B cell (primary cell): ENCODE measurements at regions not wholly inside any gene's neighbourhood (a gene's known extent, or its start where the extent isn't known, plus 50 kb on each side); places are given as distances from the start of the nearest gene placed in this dataset.
"Not testable (repeated sequence)": the region's sequence is repeated elsewhere in the genome, so short reads cannot be mapped to it uniquely, and the experiment has no call there.

ENCODE experiments used
- ATAC-seq: fragments of 200-7000 bp; cut with Tn5 transposase; one replicate; pipeline ENCODE4 v1.10.0; 2021; ENCODE audit warnings: low read depth, mild to moderate bottlenecking, moderate number of reproducible peaks, moderate library complexity
- CTCF ChIA-PET: fragments of 350-600 bp; sonication (Branson Sonifier 250); formaldehyde crosslinking; loops from one replicate; lab custom pipeline; 2021; ENCODE audit warnings: antibody characterized with exemption, inconsistent platforms; lab: Charles Lee
- POLR2A ChIA-PET: fragments of 350-600 bp; sonication (Branson Sonifier 250); formaldehyde crosslinking; loops from one replicate; lab custom pipeline; 2021; ENCODE audit warnings: antibody characterized with exemption; lab: Charles Lee
- DNase-seq: peaks from one replicate; pipeline ENCODE4 v3.0.0; 2013
- H2AFZ ChIP-seq: 2 replicates; pipeline ENCODE4 v1.6.1; 2012; ENCODE audit warnings: mild to moderate bottlenecking, low read depth, low read length; ENCODE audit not compliant: insufficient read depth, poor library complexity, severe bottlenecking
- H3K27ac ChIP-seq, 2 donors: 1 replicate in 1 of 2; 2 replicates in 1 of 2; pipeline ENCODE4 v1.5.1; 2012 to 2013; ENCODE audit warnings: low read length in 2 of 2, mild to moderate bottlenecking in 2 of 2, moderate library complexity in 1 of 2
- H3K27me3 ChIP-seq, 4 experiments: fragments of 200-600 bp in 1 of 4; sonication (generic) in 1 of 4; replicated peaks in 1 of 4; 1 replicate in 2 of 4; 2 replicates in 2 of 4; pipeline versions ENCODE4 v1.6.1 to v1.7.0; 2013 to 2016; ENCODE audit warnings: low read length in 3 of 4, mild to moderate bottlenecking in 2 of 4, mixed read lengths in 1 of 4, moderate library complexity in 1 of 4; ENCODE audit not compliant: insufficient read depth in 4 of 4, control insufficient read depth in 3 of 4; ENCODE audit errors: control extremely low read depth in 1 of 4
- H3K36me3 ChIP-seq, 2 experiments: replicated peaks in 1 of 2; 1 replicate in 1 of 2; 2 replicates in 1 of 2; pipeline versions ENCODE4 v1.6.1 to v1.7.1; 2013; ENCODE audit warnings: low read length in 1 of 2; ENCODE audit not compliant: insufficient read depth in 2 of 2, control insufficient read depth in 1 of 2; ENCODE audit errors: control extremely low read depth in 1 of 2, extremely low read depth in 1 of 2
- H3K4me1 ChIP-seq, 2 donors: fragments of 200-600 bp in 1 of 2; sonication (generic) in 1 of 2; 1 replicate in 1 of 2; 2 replicates in 1 of 2; pipeline versions ENCODE4 v1.5.1 to v1.6.1; 2013 to 2017; ENCODE audit warnings: low read length in 2 of 2; ENCODE audit not compliant: control insufficient read depth in 2 of 2, insufficient read depth in 2 of 2
- H3K4me2 ChIP-seq: replicated peaks from 2 replicates; pipeline ENCODE3; 2012; ENCODE audit warnings: mild to moderate bottlenecking, low read depth, low read length; ENCODE audit not compliant: poor library complexity, severe bottlenecking
- H3K4me3 ChIP-seq, 5 experiments: fragments of 200-600 bp in 1 of 5; sonication (generic) in 1 of 5; 1 replicate in 3 of 5; 2 replicates in 2 of 5; pipeline versions ENCODE4 v1.5.1 to v1.7.0; 2011 to 2016; ENCODE audit warnings: low read length in 4 of 5, mild to moderate bottlenecking in 4 of 5, low read depth in 2 of 5, control low read depth in 1 of 5, moderate library complexity in 1 of 5; ENCODE audit not compliant: insufficient read depth in 1 of 5; ENCODE audit errors: control extremely low read depth in 1 of 5, extremely low read depth in 1 of 5
- H3K79me2 ChIP-seq: fragments of 200-600 bp; sonication (generic); one replicate; pipeline ENCODE4 v1.6.0; 2016; ENCODE audit warnings: low read length; ENCODE audit not compliant: control insufficient read depth, insufficient read depth
- H3K9ac ChIP-seq: fragments of 200-600 bp; sonication (generic); 2 replicates; pipeline ENCODE4 v1.6.1; 2017; ENCODE audit warnings: mild to moderate bottlenecking, low read length, moderate library complexity
- H3K9me3 ChIP-seq, 3 donors: one replicate each; pipeline versions ENCODE4 v1.6.1 to v1.7.1; 2013; ENCODE audit warnings: low read length in 2 of 3; ENCODE audit not compliant: control insufficient read depth in 2 of 3, insufficient read depth in 1 of 3; ENCODE audit errors: control extremely low read depth in 1 of 3
- H4K20me1 ChIP-seq: 2 replicates; pipeline ENCODE4 v1.6.0; 2012; ENCODE audit warnings: mild to moderate bottlenecking, low read length; ENCODE audit not compliant: insufficient read depth, control insufficient read depth, poor library complexity, severe bottlenecking
- H3K27ac Mint-ChIP-seq: one replicate; pipeline ENCODE4 v1.8.0; 2021; ENCODE audit warnings: mixed read lengths
- H3K27me3 Mint-ChIP-seq: one replicate; pipeline ENCODE4 v1.8.0; 2021; ENCODE audit warnings: mixed read lengths
- H3K4me1 Mint-ChIP-seq: one replicate; pipeline ENCODE4 v1.8.0; 2021; ENCODE audit warnings: mixed read lengths
- H3K4me3 Mint-ChIP-seq: one replicate; pipeline ENCODE4 v1.8.0; 2021; ENCODE audit warnings: mixed read lengths
- H3K9me3 Mint-ChIP-seq: one replicate; pipeline ENCODE4 v1.8.0; 2022; ENCODE audit warnings: mixed read lengths; ENCODE audit not compliant: insufficient read depth
- EZH2 ChIP-seq: IDR thresholded peaks from 2 replicates; pipeline ENCODE4 v1.6.1; 2012; ENCODE audit warnings: borderline replicate concordance, low read depth, mild to moderate bottlenecking, moderate library complexity, low read length; ENCODE audit not compliant: insufficient read depth, poor library complexity, severe bottlenecking
- WGBS: methylation state at CpG from one replicate; pipeline ENCODE4 v1.1.5; 2013; ENCODE audit warnings: missing lambda C conversion rate; ENCODE audit not compliant: insufficient coverage; 5-methylcytosine and 5-hydroxymethylcytosine counted together
- intact Hi-C: fragments of 100-400 bp; cut with micrococcal nuclease; formaldehyde crosslinking; loops from one replicate; pipeline ENCODE4 v1.10.0; 2022
- TF ChIP-seq, protein P1 (sequence below): fragments of 200-600 bp; IDR thresholded peaks from one replicate; pipeline ENCODE4 v1.8.0; 2022; ENCODE audit warnings: antibody characterized with exemption, mild to moderate bottlenecking

DNA sequence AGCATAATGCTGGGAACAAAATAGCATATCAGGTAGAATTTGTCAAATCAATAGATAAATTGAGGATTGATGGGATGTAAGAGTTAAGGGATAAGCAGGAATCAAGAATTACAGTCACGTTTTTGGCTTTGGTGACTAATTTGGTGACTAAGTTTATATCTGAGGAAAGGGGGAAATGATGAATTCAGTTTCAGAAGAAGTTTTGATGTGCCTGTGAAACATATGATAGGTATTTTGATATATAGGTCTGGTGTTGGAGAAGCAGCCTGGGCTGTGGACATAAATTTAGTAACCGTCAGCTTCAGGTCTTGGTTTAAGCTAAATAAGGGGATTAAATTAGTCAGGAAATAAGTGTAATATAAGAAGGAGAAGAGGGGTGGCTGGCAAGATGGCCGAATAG is 79.0 kb upstream of the EDA2R start:
- H3K4me3 ChIP-seq, result no peak overlapping the region
- POLR2A ChIA-PET, result no interaction called here
- TF ChIP-seq, protein P1, sequence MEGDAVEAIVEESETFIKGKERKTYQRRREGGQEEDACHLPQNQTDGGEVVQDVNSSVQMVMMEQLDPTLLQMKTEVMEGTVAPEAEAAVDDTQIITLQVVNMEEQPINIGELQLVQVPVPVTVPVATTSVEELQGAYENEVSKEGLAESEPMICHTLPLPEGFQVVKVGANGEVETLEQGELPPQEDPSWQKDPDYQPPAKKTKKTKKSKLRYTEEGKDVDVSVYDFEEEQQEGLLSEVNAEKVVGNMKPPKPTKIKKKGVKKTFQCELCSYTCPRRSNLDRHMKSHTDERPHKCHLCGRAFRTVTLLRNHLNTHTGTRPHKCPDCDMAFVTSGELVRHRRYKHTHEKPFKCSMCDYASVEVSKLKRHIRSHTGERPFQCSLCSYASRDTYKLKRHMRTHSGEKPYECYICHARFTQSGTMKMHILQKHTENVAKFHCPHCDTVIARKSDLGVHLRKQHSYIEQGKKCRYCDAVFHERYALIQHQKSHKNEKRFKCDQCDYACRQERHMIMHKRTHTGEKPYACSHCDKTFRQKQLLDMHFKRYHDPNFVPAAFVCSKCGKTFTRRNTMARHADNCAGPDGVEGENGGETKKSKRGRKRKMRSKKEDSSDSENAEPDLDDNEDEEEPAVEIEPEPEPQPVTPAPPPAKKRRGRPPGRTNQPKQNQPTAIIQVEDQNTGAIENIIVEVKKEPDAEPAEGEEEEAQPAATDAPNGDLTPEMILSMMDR, result no peak
- TF ChIP-seq EZH2, result no peak
- WGBS, result 75% methylated on average over 1 of the region's 3 CpGs
- Mint-ChIP-seq H3K4me1 (no peaks in the 10 kb centered on the region), H3K27ac (no peak overlapping the region), H3K4me3 (no peak overlapping the region), H3K27me3 (peaks cover 8% of the 10 kb centered on the region), H3K9me3 (peaks cover 2% of the 10 kb centered on the region)
- no peaks in the 10 kb centered on the region for H3K27me3 ChIP-seq
- DNase-seq (no peak), ATAC-seq (no peak)
- no peak overlapping the region for H3K27ac ChIP-seq
- no peaks in the 10 kb centered on the region for H3K79me2 ChIP-seq
- no peaks in the 10 kb centered on the region for H3K9me3 ChIP-seq
- H3K4me1 ChIP-seq, result no peaks in the 10 kb centered on the region
- no peak overlapping the region for H2AFZ ChIP-seq
- intact Hi-C loops, result no loop called here
- H4K20me1 ChIP-seq, result no peaks in the 10 kb centered on the region
- no peaks in the 10 kb centered on the region for H3K36me3 ChIP-seq
- H3K9ac ChIP-seq, result no peak overlapping the region
- CTCF ChIA-PET, result no interaction called here
- H3K4me2 ChIP-seq, result no peak overlapping the region

DNA sequence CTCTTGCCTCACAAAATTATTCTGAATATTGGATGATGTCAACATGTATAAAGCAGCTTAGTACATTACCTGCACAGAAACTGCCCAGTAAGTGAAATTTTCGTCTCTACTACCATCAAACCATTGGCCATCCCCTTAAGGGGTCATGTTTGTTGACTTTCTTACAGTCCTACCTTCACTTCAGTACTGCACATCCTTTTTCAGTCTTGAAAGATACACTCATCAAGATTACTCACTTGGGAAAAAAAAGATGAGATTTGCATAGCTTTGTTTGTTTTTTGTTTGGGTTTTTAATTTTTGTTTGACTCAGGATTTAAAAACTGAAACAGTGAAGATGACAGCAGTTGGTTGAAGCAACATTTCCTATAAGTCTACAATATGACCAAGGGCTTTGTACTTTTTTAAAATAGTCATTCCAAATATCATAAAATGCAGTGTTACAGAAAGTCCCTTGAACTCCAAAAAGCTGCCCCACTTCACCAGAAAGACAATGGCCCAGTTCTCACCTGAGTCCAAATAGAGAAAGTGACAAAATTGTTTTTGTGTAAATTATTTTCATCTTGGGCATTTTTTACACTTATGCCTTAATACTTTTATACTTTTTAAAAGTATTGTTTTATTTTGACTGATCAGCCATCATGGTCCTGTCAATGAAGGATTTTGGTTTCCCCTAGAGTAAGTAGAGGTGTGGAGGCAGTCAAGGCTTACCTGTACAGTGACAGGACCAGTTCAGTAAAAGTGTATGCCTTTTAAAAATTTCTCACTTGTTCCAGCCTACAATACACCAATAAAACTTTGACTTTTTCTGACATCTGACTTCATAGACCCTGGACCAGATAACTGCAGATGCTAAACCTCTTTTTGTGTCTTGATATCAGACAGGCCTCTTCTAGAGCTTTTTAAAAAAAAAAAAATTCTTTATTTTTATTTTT is 59.7 kb upstream of the EDA2R start:
- WGBS, result no CpG with 5 or more reads among the region's 1 CpG
- intact Hi-C loops, result no loop called here
- ChIA-PET POLR2A (no interaction called here), CTCF (no interaction called here)
- Histone ChIP-seq H3K27ac (no peak overlapping the region), H2AFZ (no peak overlapping the region), H3K9me3 (peaks cover 0 to 3% (median 0%) of the 10 kb centered on the region in 3 donors), H3K79me2 (no peaks in the 10 kb centered on the region), H3K27me3 (no peaks in the 10 kb centered on the region), H3K9ac (no peak overlapping the region), H4K20me1 (no peaks in the 10 kb centered on the region), H3K4me3 (no peak overlapping the region), H3K36me3 (no peaks in the 10 kb centered on the region), H3K4me2 (no peak overlapping the region), H3K4me1 (no peaks in the 10 kb centered on the region)
- TF ChIP-seq, protein P1, result no peak
- no peak for TF ChIP-seq EZH2
- no peak overlapping the region for H3K4me3 Mint-ChIP-seq
- no peaks in the 10 kb centered on the region for H3K27me3 Mint-ChIP-seq
- ATAC-seq, result no peak
- DNase-seq, result no peak
- no peaks in the 10 kb centered on the region for H3K4me1 Mint-ChIP-seq
- peaks cover 2% of the 10 kb centered on the region for H3K9me3 Mint-ChIP-seq
- no peak overlapping the region for H3K27ac Mint-ChIP-seq

DNA sequence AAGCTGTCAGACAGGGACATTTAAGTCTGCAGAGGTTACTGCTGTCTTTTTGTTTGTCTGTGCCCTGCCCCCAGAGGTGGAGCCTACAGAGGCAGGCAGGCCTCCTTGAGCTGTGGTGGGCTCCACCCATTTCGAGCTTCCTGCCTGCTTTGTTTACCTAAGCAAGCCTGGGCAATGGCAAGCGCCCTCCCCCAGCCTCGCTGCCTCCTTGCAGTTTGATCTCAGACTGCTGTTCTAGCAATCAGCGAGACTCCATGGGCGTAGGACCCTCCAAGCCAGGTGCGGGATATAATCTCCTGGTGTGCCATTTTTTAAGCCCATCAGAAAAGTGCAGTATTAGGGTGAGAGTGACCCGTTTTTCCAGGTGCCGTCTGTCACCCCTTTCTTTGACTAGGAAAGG is 53.6 kb upstream of the EDA2R start:
- H3K27ac Mint-ChIP-seq, H2AFZ ChIP-seq, H3K4me3 ChIP-seq, H3K27me3 Mint-ChIP-seq, DNase-seq, H3K27ac ChIP-seq, H3K9ac ChIP-seq, H3K9me3 Mint-ChIP-seq, H3K4me1 ChIP-seq, H3K4me3 Mint-ChIP-seq, intact Hi-C loops, H3K9me3 ChIP-seq, H4K20me1 ChIP-seq, ATAC-seq, H3K27me3 ChIP-seq, H3K36me3 ChIP-seq, POLR2A ChIA-PET, CTCF ChIA-PET, H3K4me1 Mint-ChIP-seq, H3K79me2 ChIP-seq, H3K4me2 ChIP-seq: not testable (repeated sequence)
- WGBS, result 92% methylated on average over 2 of the region's 8 CpGs
